CD14-positive monocyte (primary cell): ENCODE measurements at regions not wholly inside any gene's neighbourhood (a gene's known extent, or its start where the extent isn't known, plus 50 kb on each side); places are given as distances from the start of the nearest gene placed in this dataset.
"Not testable (repeated sequence)": the region's sequence is repeated elsewhere in the genome, so short reads cannot be mapped to it uniquely, and the experiment has no call there.

Source experiments
- DNase-seq, 3 donors: peaks; one replicate each; pipeline ENCODE4 v3.0.0-alpha.2; 2011 to 2022
- H2AFZ ChIP-seq: 2 replicates; pipeline ENCODE4 v1.6.0; 2012; ENCODE audit warnings: mild to moderate bottlenecking, low read depth, low read length, inconsistent platforms; ENCODE audit not compliant: insufficient read depth, poor library complexity, severe bottlenecking
- H3K27ac ChIP-seq, 2 donors: 1 replicate in 1 of 2; 2 replicates in 1 of 2; pipeline ENCODE4 v1.5.1; 2012 to 2013; ENCODE audit warnings: low read length in 2 of 2, control low read depth in 1 of 2, inconsistent platforms in 1 of 2, low read depth in 1 of 2, mild to moderate bottlenecking in 1 of 2
- H3K27me3 ChIP-seq, 2 donors: one replicate each; pipeline versions ENCODE4 v1.6.0 to v1.6.1; 2011 to 2013; ENCODE audit warnings: low read length in 2 of 2; ENCODE audit not compliant: control insufficient read depth in 2 of 2, insufficient read depth in 2 of 2
- H3K36me3 ChIP-seq, 2 donors: replicated peaks in 1 of 2; 1 replicate in 1 of 2; 2 replicates in 1 of 2; pipeline versions ENCODE4 v1.5.1 to v1.6.1; 2012 to 2013; ENCODE audit warnings: low read length in 2 of 2, control low read depth in 1 of 2, inconsistent platforms in 1 of 2, mild to moderate bottlenecking in 1 of 2; ENCODE audit not compliant: insufficient read depth in 2 of 2, control insufficient read depth in 1 of 2
- H3K4me1 ChIP-seq, 2 donors: 1 replicate in 1 of 2; 2 replicates in 1 of 2; pipeline versions ENCODE4 v1.5.1 to v1.6.1; 2012 to 2013; ENCODE audit warnings: low read length in 2 of 2, control low read depth in 1 of 2, inconsistent platforms in 1 of 2, mild to moderate bottlenecking in 1 of 2, moderate library complexity in 1 of 2; ENCODE audit not compliant: insufficient read depth in 2 of 2, control insufficient read depth in 1 of 2
- H3K4me2 ChIP-seq: replicated peaks from 2 replicates; pipeline ENCODE3; 2012; ENCODE audit warnings: low read length, moderate library complexity, mild to moderate bottlenecking; ENCODE audit not compliant: poor library complexity, severe bottlenecking; ENCODE audit errors: extremely low read depth
- H3K4me3 ChIP-seq, 3 experiments: fragments of 200-600 bp in 1 of 3; sonication (generic) in 1 of 3; replicated peaks in 1 of 3; 1 replicate in 2 of 3; 2 replicates in 1 of 3; pipeline ENCODE4 v1.5.1; 2011 to 2013; ENCODE audit warnings: low read length in 3 of 3, mild to moderate bottlenecking in 3 of 3, control low read depth in 2 of 3, low read depth in 2 of 3, inconsistent platforms in 1 of 3, moderate library complexity in 1 of 3
- H3K79me2 ChIP-seq: 2 replicates; pipeline ENCODE4 v1.6.0; 2012; ENCODE audit warnings: mild to moderate bottlenecking, control low read depth, inconsistent platforms, low read length, moderate library complexity; ENCODE audit not compliant: insufficient read depth
- H3K9ac ChIP-seq: 2 replicates; pipeline ENCODE4 v1.6.0; 2017; ENCODE audit warnings: low read length, mild to moderate bottlenecking; ENCODE audit not compliant: insufficient read depth, poor library complexity, severe bottlenecking
- H3K9me3 ChIP-seq, 2 donors: replicated peaks in 1 of 2; 1 replicate in 1 of 2; 2 replicates in 1 of 2; pipeline versions ENCODE4 v1.5.1 to v1.6.1; 2012 to 2013; ENCODE audit warnings: low read length in 2 of 2, control low read depth in 1 of 2; ENCODE audit not compliant: control insufficient read depth in 1 of 2, insufficient read depth in 1 of 2
- H4K20me1 ChIP-seq: 2 replicates; pipeline ENCODE4 v1.6.0; 2012; ENCODE audit warnings: mild to moderate bottlenecking, low read length, control low read depth, moderate library complexity; ENCODE audit not compliant: insufficient read depth
- H3K27ac Mint-ChIP-seq, 7 donors: one replicate each; pipeline ENCODE4 v1.8.0; 2020; ENCODE audit warnings: mild to moderate bottlenecking in 7 of 7, mixed read lengths in 7 of 7, moderate library complexity in 6 of 7, inconsistent platforms in 2 of 7
- H3K27me3 Mint-ChIP-seq, 3 donors: one replicate each; pipeline ENCODE4 v1.8.0; 2021 to 2022; ENCODE audit warnings: low read depth in 3 of 3, mild to moderate bottlenecking in 3 of 3, mixed read lengths in 3 of 3, moderate library complexity in 3 of 3, inconsistent platforms in 1 of 3
- H3K36me3 Mint-ChIP-seq, 2 donors: one replicate each; pipeline ENCODE4 v1.8.0; 2020; ENCODE audit warnings: mixed read lengths in 2 of 2, inconsistent platforms in 1 of 2, mild to moderate bottlenecking in 1 of 2
- H3K4me1 Mint-ChIP-seq: one replicate; pipeline ENCODE4 v1.8.0; 2020; ENCODE audit warnings: mild to moderate bottlenecking, mixed read lengths
- H3K4me3 Mint-ChIP-seq, 2 donors: one replicate each; pipeline ENCODE4 v1.8.0; 2020; ENCODE audit warnings: mild to moderate bottlenecking in 2 of 2, mixed read lengths in 2 of 2, moderate library complexity in 1 of 2
- H3K9me3 Mint-ChIP-seq, 7 donors: one replicate each; pipeline ENCODE4 v1.8.0; 2020 to 2022; ENCODE audit warnings: mixed read lengths in 7 of 7, mild to moderate bottlenecking in 6 of 7, moderate library complexity in 6 of 7, inconsistent platforms in 2 of 7
- WGBS: methylation state at CpG from one replicate; pipeline ENCODE4 v1.1.5; 2013; ENCODE audit warnings: missing lambda C conversion rate; ENCODE audit not compliant: insufficient coverage; 5-methylcytosine and 5-hydroxymethylcytosine counted together
- intact Hi-C, 2 donors: fragments of 100-400 bp; cut with micrococcal nuclease; formaldehyde crosslinking; loops; one replicate each; pipeline versions ENCODE4 v1.15.0 to v1.15.1; 2023
- TF ChIP-seq, protein P1 (sequence below): fragments of 200-600 bp; IDR thresholded peaks from one replicate; pipeline ENCODE4 v1.8.0; 2022; ENCODE audit warnings: antibody characterized with exemption, mild to moderate bottlenecking

DNA sequence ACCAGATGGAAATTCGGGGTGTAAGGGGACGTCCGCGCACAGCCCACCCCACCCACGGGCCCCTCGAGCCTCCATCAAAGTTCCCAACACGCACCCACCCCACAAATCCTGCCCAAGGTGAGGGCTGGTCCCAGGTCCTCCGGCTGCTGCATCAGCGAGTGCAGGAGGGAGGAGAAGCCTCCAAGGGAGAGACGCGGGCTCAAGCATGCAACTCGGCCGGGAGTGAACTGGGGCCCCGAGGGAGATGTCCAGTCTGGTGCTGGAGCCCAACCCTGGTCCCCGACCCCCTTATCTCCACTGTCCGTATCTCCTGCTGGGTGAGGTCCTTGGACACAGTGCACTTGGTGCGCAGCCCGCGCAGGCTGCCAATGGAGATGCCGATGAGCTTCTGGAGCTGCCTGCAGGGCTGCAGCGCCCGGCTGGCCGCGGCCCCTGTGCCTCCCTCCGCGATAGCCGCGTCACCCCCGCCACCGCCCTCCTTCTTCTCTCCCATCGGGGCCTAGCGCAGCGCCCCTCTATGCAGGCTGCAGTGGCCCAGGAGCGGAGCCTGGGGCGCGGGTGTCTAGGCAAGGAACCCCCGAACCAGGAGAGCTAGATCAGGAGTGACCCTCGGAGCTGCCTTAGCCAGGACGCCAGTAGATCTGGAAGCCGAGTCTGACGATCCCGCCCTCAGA is 489.2 kb downstream of the ZNF33B start:
- Mint-ChIP-seq H3K27ac (no peak overlapping the region), H3K4me1 (no peaks in the 10 kb centered on the region), H3K27me3 (peaks cover 0 to 17% (median 2%) of the 10 kb centered on the region in 3 donors), H3K36me3 (no peaks in the 10 kb centered on the region), H3K9me3 (peaks cover 40 to 61% (median 56%) of the 10 kb centered on the region in 7 donors), H3K4me3 (no peak overlapping the region)
- Histone ChIP-seq H3K9ac (no peak overlapping the region), H2AFZ (no peak overlapping the region), H3K79me2 (no peaks in the 10 kb centered on the region), H3K4me3 (peak overlapping the region in 1 of 3 experiments; percentile 5), H3K36me3 (no peaks in the 10 kb centered on the region), H4K20me1 (no peaks in the 10 kb centered on the region), H3K9me3 (peaks cover 32 to 48% of the 10 kb centered on the region in 2 donors), H3K4me1 (no peaks in the 10 kb centered on the region), H3K4me2 (no peak overlapping the region), H3K27ac (no peak overlapping the region), H3K27me3 (no peaks in the 10 kb centered on the region)
- TF ChIP-seq, protein P1, sequence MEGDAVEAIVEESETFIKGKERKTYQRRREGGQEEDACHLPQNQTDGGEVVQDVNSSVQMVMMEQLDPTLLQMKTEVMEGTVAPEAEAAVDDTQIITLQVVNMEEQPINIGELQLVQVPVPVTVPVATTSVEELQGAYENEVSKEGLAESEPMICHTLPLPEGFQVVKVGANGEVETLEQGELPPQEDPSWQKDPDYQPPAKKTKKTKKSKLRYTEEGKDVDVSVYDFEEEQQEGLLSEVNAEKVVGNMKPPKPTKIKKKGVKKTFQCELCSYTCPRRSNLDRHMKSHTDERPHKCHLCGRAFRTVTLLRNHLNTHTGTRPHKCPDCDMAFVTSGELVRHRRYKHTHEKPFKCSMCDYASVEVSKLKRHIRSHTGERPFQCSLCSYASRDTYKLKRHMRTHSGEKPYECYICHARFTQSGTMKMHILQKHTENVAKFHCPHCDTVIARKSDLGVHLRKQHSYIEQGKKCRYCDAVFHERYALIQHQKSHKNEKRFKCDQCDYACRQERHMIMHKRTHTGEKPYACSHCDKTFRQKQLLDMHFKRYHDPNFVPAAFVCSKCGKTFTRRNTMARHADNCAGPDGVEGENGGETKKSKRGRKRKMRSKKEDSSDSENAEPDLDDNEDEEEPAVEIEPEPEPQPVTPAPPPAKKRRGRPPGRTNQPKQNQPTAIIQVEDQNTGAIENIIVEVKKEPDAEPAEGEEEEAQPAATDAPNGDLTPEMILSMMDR: no peak
- WGBS: 68% methylated on average over 36 of the region's 42 CpGs
- DNase-seq: no peak
- intact Hi-C loops: no loop called here

DNA sequence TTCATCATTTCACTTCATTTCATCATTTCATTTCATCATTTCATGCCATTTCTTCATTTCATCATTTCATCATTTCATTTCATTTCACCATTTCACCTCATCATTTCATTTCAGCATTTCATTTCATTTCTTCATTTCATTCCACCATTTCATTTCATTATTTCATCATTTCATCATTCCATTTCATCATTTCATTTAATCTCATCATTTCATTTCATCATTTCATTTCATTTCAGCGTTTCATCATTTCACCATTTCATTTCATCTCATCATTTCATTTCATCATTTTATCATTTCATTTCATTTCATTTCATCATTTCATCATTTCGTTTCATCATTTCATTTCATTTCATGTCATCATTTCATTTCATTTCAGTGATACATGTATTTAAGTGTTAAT is 492.2 kb downstream of the ZNF33B start:
- H3K27ac ChIP-seq, H3K36me3 ChIP-seq, H3K27me3 ChIP-seq, H3K4me1 Mint-ChIP-seq, DNase-seq, H3K79me2 ChIP-seq, H3K9ac ChIP-seq, H4K20me1 ChIP-seq, H3K27ac Mint-ChIP-seq, H3K4me1 ChIP-seq, intact Hi-C loops, H3K4me3 ChIP-seq, H2AFZ ChIP-seq, H3K36me3 Mint-ChIP-seq, H3K4me3 Mint-ChIP-seq, H3K4me2 ChIP-seq: not testable (repeated sequence)
- 83% methylated on average over 1 of the region's 2 CpGs for WGBS
- peaks cover 32 to 48% of the 10 kb centered on the region in 2 donors for H3K9me3 ChIP-seq
- peaks cover 0 to 17% (median 2%) of the 10 kb centered on the region in 3 donors for H3K27me3 Mint-ChIP-seq
- H3K9me3 Mint-ChIP-seq: peaks cover 49 to 79% (median 58%) of the 10 kb centered on the region in 7 donors

DNA sequence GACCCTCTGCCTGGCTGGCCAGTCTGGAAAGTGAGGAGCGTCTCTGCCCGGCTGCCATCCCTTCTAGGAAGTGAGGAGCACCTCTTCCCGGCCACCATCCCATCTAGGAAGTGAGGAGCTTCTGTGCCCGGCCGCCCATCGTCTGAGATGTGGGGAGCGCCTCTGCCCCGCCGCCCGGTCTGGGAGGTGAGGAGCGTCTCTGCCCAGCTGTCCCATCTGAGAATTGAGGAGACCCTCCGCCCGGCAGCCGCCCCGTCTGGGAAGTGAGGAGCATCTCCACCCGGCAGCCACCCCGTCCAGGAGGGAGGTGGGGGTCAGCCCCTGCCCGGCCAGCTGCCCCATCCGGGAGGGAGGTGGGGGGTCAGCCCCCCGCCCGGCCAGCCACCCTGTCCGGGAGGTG is 500.3 kb downstream of the ZNF33B start:
- H3K9me3 Mint-ChIP-seq: peaks cover 11 to 35% (median 19%) of the 10 kb centered on the region in 7 donors
- H3K4me3 Mint-ChIP-seq, H3K27me3 ChIP-seq, H3K27me3 Mint-ChIP-seq, intact Hi-C loops, H2AFZ ChIP-seq, H3K79me2 ChIP-seq, DNase-seq, H3K4me1 Mint-ChIP-seq, H3K4me1 ChIP-seq, H3K9ac ChIP-seq, H3K27ac Mint-ChIP-seq, H3K36me3 ChIP-seq, H3K9me3 ChIP-seq, H3K4me3 ChIP-seq, H3K4me2 ChIP-seq, H3K36me3 Mint-ChIP-seq, H3K27ac ChIP-seq, H4K20me1 ChIP-seq: not testable (repeated sequence)
- 95% methylated on average over 16 of the region's 22 CpGs for WGBS
